Brain microvascular endothelial cell (primary cell): ENCODE measurements at regions not wholly inside any gene's neighbourhood (a gene's known extent, or its start where the extent isn't known, plus 50 kb on each side); places are given as distances from the start of the nearest gene placed in this dataset.
A peak's percentile ranks its signal among the peaks of the same experiment; 100 is the strongest.

Experiments
- DNase-seq: peaks from one replicate; pipeline ENCODE4 v3.0.0-alpha.2; 2020
- H3K27ac ChIP-seq: fragments of 250-450 bp; sonication (Bioruptor Pico); 2 replicates; pipeline ENCODE4 v1.5.1; 2020; ENCODE audit warnings: mild to moderate bottlenecking, moderate library complexity
- H3K27me3 ChIP-seq: fragments of 250-450 bp; sonication (Bioruptor Pico); replicated peaks from 2 replicates; pipeline ENCODE4 v1.5.1; 2020; ENCODE audit warnings: mild to moderate bottlenecking
- H3K36me3 ChIP-seq: fragments of 250-450 bp; sonication (Bioruptor Pico); replicated peaks from 2 replicates; pipeline ENCODE4 v1.5.1; 2020; ENCODE audit warnings: mild to moderate bottlenecking
- H3K4me3 ChIP-seq: 2 replicates; pipeline ENCODE4 v1.5.1; 2011; ENCODE audit warnings: low read depth, mild to moderate bottlenecking, control low read depth, low read length, moderate library complexity
- CTCF ChIP-seq: IDR thresholded peaks from 2 replicates; pipeline ENCODE4 v1.5.1; 2011; ENCODE audit warnings: low read depth, mild to moderate bottlenecking, moderate library complexity, low read length, control low read depth, inconsistent platforms; ENCODE audit errors: missing control alignments
- in situ Hi-C: cut with HindIII; loops from 2 replicates; pipeline ENCODE4 v1.10.0; 2017; ENCODE audit warnings: low sequenced_read_pairs, low pct_ligation_motif_present

DNA sequence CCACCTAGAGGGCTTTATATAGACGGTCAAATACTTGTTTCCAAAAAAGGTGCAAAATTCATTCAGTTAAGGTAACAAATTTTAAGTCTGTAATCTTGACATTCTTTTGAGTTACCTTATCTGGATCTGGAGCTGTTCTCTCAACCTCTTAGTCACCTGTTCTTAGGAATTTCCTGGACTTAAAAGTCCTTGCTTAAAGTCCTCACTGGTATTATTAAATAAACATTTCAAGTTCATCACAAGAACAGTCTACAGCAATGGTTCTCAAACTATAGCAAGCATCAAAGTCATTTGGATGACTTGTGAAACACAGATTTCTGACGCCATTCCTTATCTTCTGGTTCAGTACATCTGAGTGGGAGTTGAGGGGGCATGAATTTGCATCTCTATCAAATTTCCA is 122.9 kb upstream of the GOLIM4 start:
- TF ChIP-seq CTCF, result no peak
- no peak for DNase-seq

DNA sequence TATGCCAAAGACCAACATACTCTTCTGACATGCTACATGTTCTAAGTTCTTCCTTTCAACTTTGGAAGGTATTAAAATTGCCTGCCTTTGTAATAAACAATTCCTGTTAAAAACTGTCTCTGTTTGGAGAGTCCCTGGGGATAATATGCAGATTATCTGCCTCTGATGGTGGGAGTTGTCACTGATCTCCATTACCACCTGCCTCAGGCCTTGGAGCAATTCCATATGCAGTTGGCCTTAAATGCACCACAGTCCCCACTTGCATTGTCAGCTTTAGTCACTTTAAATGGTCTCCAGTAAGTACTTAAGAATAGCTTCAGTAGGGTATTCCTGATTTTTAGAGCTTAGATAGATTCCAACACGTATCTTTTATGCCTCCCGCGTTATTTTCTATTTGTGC is 121.1 kb upstream of the GOLIM4 start:
- Histone ChIP-seq H3K27me3 (no peaks in the 10 kb centered on the region), H3K4me3 (no peak overlapping the region), H3K36me3 (no peaks in the 10 kb centered on the region), H3K27ac (no peak overlapping the region)
- no peak for DNase-seq
- no peak for TF ChIP-seq CTCF
- in situ Hi-C loops, result no loop called here

More for the DNA sequence above, 122.9 kb upstream of the GOLIM4 start:
- H3K4me3 ChIP-seq, result no peak overlapping the region
- H3K36me3 ChIP-seq, result no peaks in the 10 kb centered on the region
- H3K27ac ChIP-seq, result no peak overlapping the region
- in situ Hi-C loops, result no loop called here
- H3K27me3 ChIP-seq, result no peaks in the 10 kb centered on the region

GRCh38 chr3:168213920-168214319 is 118.2 kb upstream of the GOLIM4 start:
- peak; percentile 12 for DNase-seq
- H3K36me3 ChIP-seq, result no peaks in the 10 kb centered on the region
- no peaks in the 10 kb centered on the region for H3K27me3 ChIP-seq
- H3K4me3 ChIP-seq, result no peak overlapping the region
- H3K27ac ChIP-seq, result no peak overlapping the region
- no peak for TF ChIP-seq CTCF
- in situ Hi-C loops, result no loop called here

DNA sequence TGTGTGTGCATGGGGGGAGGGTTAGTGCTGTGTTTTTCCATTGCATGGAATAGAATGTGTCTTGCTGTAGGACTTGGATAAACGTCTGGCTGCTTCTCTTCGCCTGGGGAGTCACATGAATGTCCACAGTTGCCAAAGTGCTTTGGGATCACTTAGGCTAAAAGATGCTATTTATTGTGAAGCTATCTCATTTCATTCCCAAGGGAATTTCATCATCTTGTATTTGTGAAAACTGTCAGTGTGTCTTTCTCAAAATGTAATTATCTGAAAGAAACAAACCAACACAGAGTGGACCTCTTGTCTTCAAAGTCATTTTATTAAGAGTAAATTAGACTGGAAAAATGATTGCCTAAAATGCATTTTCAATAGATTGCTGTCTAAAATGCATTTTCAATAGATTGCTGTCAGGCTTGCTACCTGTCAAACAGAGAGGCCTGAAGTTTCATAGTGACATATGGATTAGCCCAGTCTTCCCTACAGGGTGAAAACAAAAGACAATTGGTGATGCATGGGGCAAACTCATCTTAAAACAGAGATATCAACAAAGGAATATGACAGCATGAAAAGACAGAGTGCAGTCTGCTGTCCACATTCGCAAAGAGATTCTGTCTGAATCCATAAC is 117.1 kb upstream of the GOLIM4 start:
- DNase-seq, result no peak
- TF ChIP-seq CTCF, result no peak
- H3K36me3 ChIP-seq, result no peaks in the 10 kb centered on the region
- H3K27me3 ChIP-seq, result no peaks in the 10 kb centered on the region
- in situ Hi-C loops, result no loop called here
- no peak overlapping the region for H3K4me3 ChIP-seq
- no peak overlapping the region for H3K27ac ChIP-seq

- H3K4me3 ChIP-seq, result no peak overlapping the region
- in situ Hi-C loops, result no loop called here
- no peaks in the 10 kb centered on the region for H3K36me3 ChIP-seq
- DNase-seq, result no peak
- no peaks in the 10 kb centered on the region for H3K27me3 ChIP-seq
- no peak overlapping the region for H3K27ac ChIP-seq
- TF ChIP-seq CTCF, result no peak
These were observed 109.7 kb upstream of the GOLIM4 start for GRCh38 chr3:168205451-168205850.

GRCh38 chr3:168197162-168197561 is 101.4 kb upstream of the GOLIM4 start:
- no peak for TF ChIP-seq CTCF
- in situ Hi-C loops, result no loop called here
- Histone ChIP-seq H3K4me3 (no peak overlapping the region), H3K27ac (no peak overlapping the region), H3K36me3 (no peaks in the 10 kb centered on the region), H3K27me3 (no peaks in the 10 kb centered on the region)
- DNase-seq, result no peak
